Aorta (tissue), 5 donors: ENCODE measurements at regions not wholly inside any gene's neighbourhood (a gene's known extent, or its start where the extent isn't known, plus 50 kb on each side); places are given as distances from the start of the nearest gene placed in this dataset.

Experiments used
- ATAC-seq: fragments of 200-7000 bp; cut with Tn5 transposase; one replicate; pipeline ENCODE4 v1.9.1; 2022; ENCODE audit warnings: moderate library complexity; ENCODE audit not compliant: low FRiP score
- DNase-seq, 2 donors: peaks; one replicate each; pipeline ENCODE4 v3.0.0-alpha.2; 2020
- H3K27ac ChIP-seq, 2 donors: one replicate each; pipeline ENCODE4 v1.5.1; 2013; ENCODE audit warnings: low read length in 2 of 2, mild to moderate bottlenecking in 2 of 2, moderate library complexity in 2 of 2, control low read depth in 1 of 2, inconsistent platforms in 1 of 2, low read depth in 1 of 2
- H3K27me3 ChIP-seq, 2 donors: one replicate each; pipeline ENCODE4 v1.6.1; 2013; ENCODE audit warnings: control low read depth in 1 of 2, low read length in 1 of 2, mild to moderate bottlenecking in 1 of 2, moderate library complexity in 1 of 2; ENCODE audit not compliant: insufficient read depth in 2 of 2, control insufficient read depth in 1 of 2
- H3K36me3 ChIP-seq, 2 donors: one replicate each; pipeline ENCODE4 v1.6.1; 2013; ENCODE audit warnings: control low read depth in 1 of 2, low read length in 1 of 2, mild to moderate bottlenecking in 1 of 2; ENCODE audit not compliant: insufficient read depth in 2 of 2, control insufficient read depth in 1 of 2
- H3K4me1 ChIP-seq, 2 donors: one replicate each; pipeline ENCODE4 v1.6.1; 2013; ENCODE audit warnings: low read length in 2 of 2, control low read depth in 1 of 2, mild to moderate bottlenecking in 1 of 2, moderate library complexity in 1 of 2; ENCODE audit not compliant: insufficient read depth in 2 of 2, control insufficient read depth in 1 of 2
- H3K4me3 ChIP-seq, 2 donors: one replicate each; pipeline ENCODE4 v1.5.1; 2013; ENCODE audit warnings: low read length in 2 of 2, control low read depth in 1 of 2, mild to moderate bottlenecking in 1 of 2
- H3K9me3 ChIP-seq: one replicate; pipeline ENCODE4 v1.6.1; 2013; ENCODE audit warnings: mild to moderate bottlenecking, low read length; ENCODE audit not compliant: control insufficient read depth
- whole genome bisulfite sequencing, 2 donors: extraction: QIAGEN DNeasy Blood & Tissue Kit; methylation state at CpG; one replicate each; pipeline ENCODE4 v1.1.7; 2013; 5-methylcytosine and 5-hydroxymethylcytosine counted together
- intact Hi-C, 2 donors: fragments of 100-400 bp; cut with DNase I; formaldehyde crosslinking; loops; one replicate each; pipeline versions ENCODE4 v1.14.2 to v1.15.0; 2022
- donor health status: healthy with polysubstance abuse.
- donor health status: Bipolar disorder and iron deficiency.
- donor health status: DM: no; HTN: no; CAD: no.
- donor health status: DM: no; HTN: no; CAD: no.
- donor health status: DM: yes; HTN: yes; CAD: no.

- no peak for ATAC-seq
- no peak for DNase-seq
- intact Hi-C loops, result no loop called here
- Histone ChIP-seq H3K27me3 (no peaks in the 10 kb centered on the region), H3K4me3 (no peak overlapping the region), H3K27ac (no peak overlapping the region), H3K4me1 (no peaks in the 10 kb centered on the region), H3K36me3 (no peaks in the 10 kb centered on the region), H3K9me3 (no peaks in the 10 kb centered on the region)
- WGBS, 2 donors, result 69 to 70% methylated on average over 8 of the region's 8 CpGs
Observed at GRCh38 chr4:86443495-86443894, 83.6 kb upstream of the MAPK10 start.

- intact Hi-C loops, result no loop called here
- no peak overlapping the region for H3K27ac ChIP-seq
- peaks cover 0 to 3% of the 10 kb centered on the region in 2 donors for H3K4me1 ChIP-seq
- WGBS, 2 donors, result 91 to 93% methylated on average over 5 of the region's 5 CpGs
- no peaks in the 10 kb centered on the region for H3K36me3 ChIP-seq
- H3K9me3 ChIP-seq, result no peaks in the 10 kb centered on the region
- no peak overlapping the region for H3K4me3 ChIP-seq
- no peaks in the 10 kb centered on the region for H3K27me3 ChIP-seq
- ATAC-seq (no peak), DNase-seq (no peak)
Observed at GRCh38 chr4:86446996-86447395, 87.1 kb upstream of the MAPK10 start.

GRCh38 chr4:86448871-86449270, 89.0 kb upstream of the MAPK10 start:
- Histone ChIP-seq H3K27me3 (no peaks in the 10 kb centered on the region), H3K36me3 (no peaks in the 10 kb centered on the region), H3K4me1 (peaks cover 0 to 3% of the 10 kb centered on the region in 2 donors), H3K27ac (no peak overlapping the region), H3K4me3 (no peak overlapping the region), H3K9me3 (no peaks in the 10 kb centered on the region)
- no peak for ATAC-seq
- DNase-seq, result no peak
- 73 to 80% methylated on average over 9 of the region's 9 CpGs for WGBS, 2 donors
- intact Hi-C loops, result no loop called here

- H3K36me3 ChIP-seq, result no peaks in the 10 kb centered on the region
- WGBS, 2 donors, result 74% methylated on average over 5 of the region's 5 CpGs
- intact Hi-C loops, result no loop called here
- H3K4me3 ChIP-seq, result no peak overlapping the region
- H3K27ac ChIP-seq, result no peak overlapping the region
- H3K27me3 ChIP-seq, result no peaks in the 10 kb centered on the region
- no peak for DNase-seq
- no peaks in the 10 kb centered on the region for H3K9me3 ChIP-seq
- H3K4me1 ChIP-seq, result peaks cover 0 to 3% of the 10 kb centered on the region in 2 donors
- no peak for ATAC-seq
Observed at GRCh38 chr4:86449746-86450588, 90.1 kb upstream of the MAPK10 start.

GRCh38 chr4:86450861-86451260, 91.0 kb upstream of the MAPK10 start:
- no peak overlapping the region for H3K4me3 ChIP-seq

GRCh38 chr4:86451560-86452330, 91.9 kb upstream of the MAPK10 start:
- DNase-seq (no peak), ATAC-seq (peak; percentile 44)
- H3K27ac ChIP-seq, result no peak overlapping the region
- intact Hi-C loops, result no loop called here
- H3K36me3 ChIP-seq, result no peaks in the 10 kb centered on the region
- no peaks in the 10 kb centered on the region for H3K9me3 ChIP-seq
- 44 to 48% methylated on average over 7 of the region's 7 CpGs for WGBS, 2 donors
- no peaks in the 10 kb centered on the region for H3K27me3 ChIP-seq
- H3K4me1 ChIP-seq, result peaks cover 0 to 3% of the 10 kb centered on the region in 2 donors
- H3K4me3 ChIP-seq, result peak overlapping the region; percentile 77 to 96

More at GRCh38 chr4:86450861-86451260, 91.0 kb upstream of the MAPK10 start:
- no peaks in the 10 kb centered on the region for H3K27me3 ChIP-seq
- 86 to 88% methylated on average over 3 of the region's 3 CpGs for WGBS, 2 donors
- no peaks in the 10 kb centered on the region for H3K36me3 ChIP-seq
- intact Hi-C loops, result no loop called here
- no peaks in the 10 kb centered on the region for H3K9me3 ChIP-seq
- DNase-seq (no peak), ATAC-seq (no peak)
- peaks cover 0 to 3% of the 10 kb centered on the region in 2 donors for H3K4me1 ChIP-seq
- no peak overlapping the region for H3K27ac ChIP-seq

- no peak for DNase-seq
- H3K4me1 ChIP-seq, result peaks cover 0 to 3% of the 10 kb centered on the region in 2 donors
- no peaks in the 10 kb centered on the region for H3K27me3 ChIP-seq
- 21 to 27% methylated on average over 10 of the region's 10 CpGs for WGBS, 2 donors
- no peaks in the 10 kb centered on the region for H3K9me3 ChIP-seq
- ATAC-seq, result peak; percentile 74
- H3K36me3 ChIP-seq, result no peaks in the 10 kb centered on the region
- intact Hi-C loops, result no loop called here
- H3K27ac ChIP-seq, result peak overlapping the region in 1 of 2 donors; percentile 58
- H3K4me3 ChIP-seq, result peak overlapping the region; percentile 77 to 96
Observed at GRCh38 chr4:86452422-86452891, 92.6 kb upstream of the MAPK10 start.

- H3K36me3 ChIP-seq, result no peaks in the 10 kb centered on the region
- H3K27me3 ChIP-seq, result no peaks in the 10 kb centered on the region
- DNase-seq, result peak; percentile 54 to 65
- intact Hi-C loops, result no loop called here
- peak overlapping the region; percentile 77 to 96 for H3K4me3 ChIP-seq
- WGBS, 2 donors, result 10 to 18% methylated on average over 11 of the region's 11 CpGs
- ATAC-seq, result peak; percentile 74
- peaks cover 0 to 3% of the 10 kb centered on the region in 2 donors for H3K4me1 ChIP-seq
- H3K9me3 ChIP-seq, result no peaks in the 10 kb centered on the region
- H3K27ac ChIP-seq, result peak overlapping the region in 1 of 2 donors; percentile 58
Observed at GRCh38 chr4:86452924-86453531, 93.2 kb upstream of the MAPK10 start.
